HFFc6 (cell line): ENCODE measurements at regions not wholly inside any gene's neighbourhood (a gene's known extent, or its start where the extent isn't known, plus 50 kb on each side); places are given as distances from the start of the nearest gene placed in this dataset.
"Not testable (repeated sequence)": the region's sequence is repeated elsewhere in the genome, so short reads cannot be mapped to it uniquely, and the experiment has no call there.

ENCODE experiments used
- DNase-seq: peaks from one replicate; pipeline ENCODE4 v3.0.0-alpha.2; 2018
- H3K27ac Mint-ChIP-seq: 2 replicates; pipeline ENCODE4 v1.8.0; 2020; ENCODE audit warnings: mild to moderate bottlenecking, mixed read lengths
- H3K27me3 Mint-ChIP-seq: 2 replicates; pipeline ENCODE4 v1.8.0; 2021; ENCODE audit warnings: mild to moderate bottlenecking, moderate library complexity, mixed read lengths; ENCODE audit not compliant: insufficient read depth
- H3K36me3 Mint-ChIP-seq: 2 replicates; pipeline ENCODE4 v1.8.0; 2021; ENCODE audit warnings: low read depth, mixed read lengths
- H3K4me1 Mint-ChIP-seq: 2 replicates; pipeline ENCODE4 v1.8.0; 2020; ENCODE audit warnings: low read depth, mixed read lengths
- H3K4me3 Mint-ChIP-seq: 2 replicates; pipeline ENCODE4 v1.8.0; 2020; ENCODE audit warnings: mild to moderate bottlenecking, moderate library complexity, mixed read lengths
- H3K9me3 Mint-ChIP-seq: 2 replicates; pipeline ENCODE4 v1.8.0; 2020; ENCODE audit warnings: mild to moderate bottlenecking, mixed read lengths
- CTCF ChIP-seq: fragments of 200-600 bp; sonication (generic); IDR thresholded peaks from 2 replicates; pipeline ENCODE4 v1.5.0; 2021; ENCODE audit warnings: antibody characterized with exemption, mild to moderate bottlenecking

GRCh38 chr6:51199733-51200260 is 381.1 kb downstream of the TFAP2B start:
- no peaks in the 10 kb centered on the region; the same call in 1 of the 2 replicates for H3K27me3 Mint-ChIP-seq
- H3K36me3 Mint-ChIP-seq = no peaks in the 10 kb centered on the region
- no peak for TF ChIP-seq CTCF
- H3K4me3 Mint-ChIP-seq = no peak overlapping the region
- no peak overlapping the region for H3K27ac Mint-ChIP-seq
- DNase-seq = no peak
- peaks cover 6% of the 10 kb centered on the region for H3K9me3 Mint-ChIP-seq
- H3K4me1 Mint-ChIP-seq = no peaks in the 10 kb centered on the region

- no peak overlapping the region for H3K27ac Mint-ChIP-seq
- H3K27me3 Mint-ChIP-seq = no peaks in the 10 kb centered on the region; the same call in 1 of the 2 replicates
- DNase-seq = no peak
- H3K36me3 Mint-ChIP-seq = no peaks in the 10 kb centered on the region
- H3K4me3 Mint-ChIP-seq = no peak overlapping the region
- no peaks in the 10 kb centered on the region for H3K4me1 Mint-ChIP-seq
- TF ChIP-seq CTCF = no peak
- peaks cover 7% of the 10 kb centered on the region for H3K9me3 Mint-ChIP-seq
Measured at GRCh38 chr6:51200676-51201075, 382.0 kb downstream of the TFAP2B start.

GRCh38 chr6:51202653-51203052 is 384.0 kb downstream of the TFAP2B start:
- H3K9me3 Mint-ChIP-seq = peaks cover 19% of the 10 kb centered on the region
- not testable (repeated sequence) for H3K4me3 Mint-ChIP-seq, H3K27ac Mint-ChIP-seq, H3K4me1 Mint-ChIP-seq, H3K27me3 Mint-ChIP-seq, H3K36me3 Mint-ChIP-seq, DNase-seq

GRCh38 chr6:51203504-51203903 is 384.8 kb downstream of the TFAP2B start:
- no peak for TF ChIP-seq CTCF
- Mint-ChIP-seq H3K36me3 (no peaks in the 10 kb centered on the region), H3K4me3 (no peak overlapping the region), H3K9me3 (peaks cover 23% of the 10 kb centered on the region), H3K27me3 (no peaks in the 10 kb centered on the region; the same call in 1 of the 2 replicates), H3K27ac (no peak overlapping the region), H3K4me1 (no peaks in the 10 kb centered on the region)
- no peak for DNase-seq

- H3K9me3 Mint-ChIP-seq = peaks cover 29% of the 10 kb centered on the region
- not testable (repeated sequence) for H3K27ac Mint-ChIP-seq, H3K4me3 Mint-ChIP-seq
Measured at GRCh38 chr6:51206686-51207085, 388.0 kb downstream of the TFAP2B start.

GRCh38 chr6:51209651-51210050 is 391.0 kb downstream of the TFAP2B start:
- Mint-ChIP-seq H3K27ac (no peak overlapping the region), H3K36me3 (no peaks in the 10 kb centered on the region)

More at GRCh38 chr6:51206686-51207085, 388.0 kb downstream of the TFAP2B start:
- not testable (repeated sequence) for H3K27me3 Mint-ChIP-seq, H3K36me3 Mint-ChIP-seq, H3K4me1 Mint-ChIP-seq, DNase-seq

More at GRCh38 chr6:51209651-51210050, 391.0 kb downstream of the TFAP2B start:
- no peaks in the 10 kb centered on the region for H3K4me1 Mint-ChIP-seq
- H3K9me3 Mint-ChIP-seq = peaks cover 34% of the 10 kb centered on the region
- no peaks in the 10 kb centered on the region for H3K27me3 Mint-ChIP-seq
- no peak overlapping the region for H3K4me3 Mint-ChIP-seq
- no peak for DNase-seq
- no peak for TF ChIP-seq CTCF
